ENCODE measurements at regions not wholly inside any gene's neighbourhood (a gene's known extent, or its start where the extent isn't known, plus 50 kb on each side); places are given as distances from the start of the nearest gene placed in this dataset.

- H3K27ac ChIP-seq = no peak overlapping the region
- intact Hi-C loops (cut with DNase I) = no loop called here
- ATAC-seq (no peak), DNase-seq (no peak)
- 88% methylated on average over 9 of the region's 9 CpGs for WGBS, 2 donors
- H3K4me1 ChIP-seq = peaks cover 0 to 5% (median 0%) of the 10 kb centered on the region in 9 donors
- H3K9me3 ChIP-seq = no peaks in the 10 kb centered on the region
- TF ChIP-seq CTCF (IDR thresholded peaks at IDR 0.05) = no peak
- H3K27me3 ChIP-seq = no peaks in the 10 kb centered on the region
- H3K4me3 ChIP-seq = no peak overlapping the region
- no peaks in the 10 kb centered on the region for H3K36me3 ChIP-seq
These were observed 63.1 kb downstream of the ZNF281 start for GRCh38 chr1:200346700-200347099.

- Histone ChIP-seq H3K4me1 (no peaks in the 10 kb centered on the region), H3K4me3 (no peak overlapping the region), H3K27ac (no peak overlapping the region), H3K27me3 (no peaks in the 10 kb centered on the region), H3K9me3 (no peaks in the 10 kb centered on the region), H3K36me3 (no peaks in the 10 kb centered on the region)
- no peak for ATAC-seq
- intact Hi-C loops (cut with DNase I) = no loop called here
- 77 to 98% methylated on average over 2 to 4 of the region's 4 CpGs for WGBS, 2 donors
- DNase-seq = no peak
- no peak for TF ChIP-seq CTCF (IDR thresholded peaks at IDR 0.05)
These were observed 64.3 kb downstream of the ZNF281 start for GRCh38 chr1:200345520-200345919.

GRCh38 chr1:200343874-200344273 lies 66.0 kb downstream of the ZNF281 start:
- intact Hi-C loops (cut with DNase I) = no loop called here
- ATAC-seq = no peak
- 92 to 98% methylated on average over 2 of the region's 2 CpGs for WGBS, 2 donors

GRCh38 chr1:200342511-200343311 lies 67.1 kb downstream of the ZNF281 start:
- H3K36me3 ChIP-seq = no peaks in the 10 kb centered on the region
- no peaks in the 10 kb centered on the region for H3K9me3 ChIP-seq
- no peak for DNase-seq
- H3K4me3 ChIP-seq = no peak overlapping the region
- 77 to 88% methylated on average over 5 of the region's 5 CpGs for WGBS, 2 donors
- TF ChIP-seq CTCF (IDR thresholded peaks at IDR 0.05) = no peak
- H3K27ac ChIP-seq = no peak overlapping the region
- no peaks in the 10 kb centered on the region for H3K27me3 ChIP-seq
- peaks cover 0 to 5% (median 0%) of the 10 kb centered on the region in 9 donors for H3K4me1 ChIP-seq
- no peak for ATAC-seq
- intact Hi-C loops (cut with DNase I) = no loop called here

More at GRCh38 chr1:200343874-200344273, 66.0 kb downstream of the ZNF281 start:
- Histone ChIP-seq H3K36me3 (no peaks in the 10 kb centered on the region), H3K27ac (no peak overlapping the region), H3K27me3 (no peaks in the 10 kb centered on the region), H3K4me3 (no peak overlapping the region), H3K4me1 (no peaks in the 10 kb centered on the region), H3K9me3 (no peaks in the 10 kb centered on the region)
- TF ChIP-seq CTCF (IDR thresholded peaks at IDR 0.05) = no peak
- no peak for DNase-seq
